KOPT-K1 (cell line): ENCODE measurements at regions not wholly inside any gene's neighbourhood (a gene's known extent, or its start where the extent isn't known, plus 50 kb on each side); places are given as distances from the start of the nearest gene placed in this dataset.
"Not testable (repeated sequence)": the region's sequence is repeated elsewhere in the genome, so short reads cannot be mapped to it uniquely, and the experiment has no call there.

Experiments used
- H3K27ac ChIP-seq: fragments of 200-600 bp; sonication (generic); 2 replicates; pipeline ENCODE4 v1.5.1; 2016; ENCODE audit warnings: antibody characterized with exemption, mild to moderate bottlenecking, low read depth, low read length; ENCODE audit not compliant: poor library complexity, severe bottlenecking
- H3K36me3 ChIP-seq: fragments of 200-600 bp; sonication (generic); 2 replicates; pipeline ENCODE4 v1.5.1; 2017; ENCODE audit warnings: antibody characterized with exemption, mild to moderate bottlenecking, low read length, moderate library complexity; ENCODE audit not compliant: insufficient read depth
- H3K9me3 ChIP-seq: fragments of 200-600 bp; sonication (generic); 2 replicates; pipeline ENCODE4 v1.5.1; 2017; ENCODE audit warnings: antibody characterized with exemption, low read length, mild to moderate bottlenecking; ENCODE audit not compliant: insufficient read depth, poor library complexity, severe bottlenecking

DNA sequence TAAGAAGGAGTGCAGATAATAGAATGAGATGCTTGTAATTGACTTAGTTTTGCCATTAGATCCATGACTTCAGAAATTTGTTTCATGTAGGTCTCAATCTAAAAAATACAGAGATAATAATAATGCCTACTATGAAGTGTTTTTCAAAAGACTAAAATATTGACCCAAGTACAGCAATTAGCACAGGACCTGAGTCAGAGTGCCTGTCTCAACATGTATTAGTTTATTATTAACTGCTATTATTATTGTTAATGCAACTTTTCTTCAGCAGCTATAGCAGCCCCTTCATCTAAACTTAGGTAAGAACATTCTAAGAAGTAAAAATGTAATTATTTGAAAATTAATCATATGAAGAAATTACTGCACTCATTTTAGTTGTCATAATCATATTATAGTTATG is 82.9 kb upstream of the HGF start:
- Histone ChIP-seq H3K9me3 (no peaks in the 10 kb centered on the region), H3K27ac (no peak overlapping the region), H3K36me3 (no peaks in the 10 kb centered on the region)

DNA sequence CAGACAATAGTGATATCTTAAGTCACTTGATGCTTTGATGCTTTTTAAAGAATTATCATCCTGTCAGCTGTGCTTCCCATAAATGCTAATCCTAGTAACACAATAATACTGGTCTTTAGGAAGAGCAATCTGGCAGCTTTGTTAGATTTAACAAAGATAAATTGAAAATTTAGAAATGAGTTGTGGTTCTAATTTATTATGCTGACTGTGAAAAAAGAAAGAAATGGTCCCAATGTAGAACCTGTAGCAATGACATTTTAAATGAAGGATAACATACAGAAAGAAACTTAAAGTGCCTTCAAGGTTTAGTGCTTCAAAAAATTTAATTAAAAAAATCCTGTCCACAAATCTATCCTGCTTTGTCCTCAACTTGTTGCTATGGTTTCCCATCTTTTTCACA is 81.6 kb upstream of the HGF start:
- Histone ChIP-seq H3K27ac (no peak overlapping the region), H3K36me3 (no peaks in the 10 kb centered on the region), H3K9me3 (no peaks in the 10 kb centered on the region)

DNA sequence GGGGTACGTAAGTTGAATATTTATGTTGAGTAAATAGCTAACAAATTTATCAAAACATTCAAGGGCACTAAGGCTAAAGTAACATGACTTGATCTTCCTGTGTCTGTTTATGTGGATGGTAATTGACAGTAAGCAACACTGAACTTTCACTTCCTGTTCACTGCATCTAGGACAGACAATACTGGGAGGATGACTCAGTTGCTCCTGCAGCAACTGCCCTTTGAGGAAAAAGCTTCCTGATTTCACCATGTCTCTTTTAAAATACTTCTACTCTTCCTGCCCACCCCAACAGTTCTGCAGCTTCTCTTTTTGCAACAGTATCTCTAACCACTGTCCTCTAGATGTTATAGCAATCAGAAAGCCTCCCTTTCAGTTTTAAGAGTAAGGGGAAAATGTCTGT is 76.6 kb upstream of the HGF start:
- no peak overlapping the region for H3K27ac ChIP-seq
- H3K36me3 ChIP-seq: no peaks in the 10 kb centered on the region

DNA sequence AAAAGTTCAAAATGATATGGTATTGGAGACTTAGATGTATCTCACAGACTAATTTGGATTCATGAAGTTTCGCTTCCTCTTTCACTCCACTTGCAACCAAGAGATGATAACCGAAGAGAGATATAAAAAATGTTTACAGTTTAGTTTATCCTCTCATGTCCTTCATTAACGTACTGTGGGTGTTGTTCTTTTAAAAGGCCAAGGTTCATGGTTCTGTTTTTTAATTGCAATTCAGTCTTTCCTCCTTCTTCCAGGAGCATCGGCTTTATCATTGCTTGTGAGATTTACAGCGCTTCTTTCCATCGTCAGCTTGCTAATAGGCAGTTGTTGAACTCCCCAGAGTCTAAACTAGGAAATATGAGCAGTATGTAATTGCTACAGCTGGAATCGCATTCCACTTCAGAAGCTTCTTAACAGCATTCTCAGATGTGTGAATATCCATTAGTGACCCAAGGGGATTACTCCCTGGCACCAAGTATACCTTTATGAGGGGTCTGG is 75.9 kb upstream of the HGF start:
- no peaks in the 10 kb centered on the region for H3K9me3 ChIP-seq
- no peak overlapping the region for H3K27ac ChIP-seq
- H3K36me3 ChIP-seq: no peaks in the 10 kb centered on the region

More for the DNA sequence above, 76.6 kb upstream of the HGF start:
- H3K9me3 ChIP-seq: no peaks in the 10 kb centered on the region

DNA sequence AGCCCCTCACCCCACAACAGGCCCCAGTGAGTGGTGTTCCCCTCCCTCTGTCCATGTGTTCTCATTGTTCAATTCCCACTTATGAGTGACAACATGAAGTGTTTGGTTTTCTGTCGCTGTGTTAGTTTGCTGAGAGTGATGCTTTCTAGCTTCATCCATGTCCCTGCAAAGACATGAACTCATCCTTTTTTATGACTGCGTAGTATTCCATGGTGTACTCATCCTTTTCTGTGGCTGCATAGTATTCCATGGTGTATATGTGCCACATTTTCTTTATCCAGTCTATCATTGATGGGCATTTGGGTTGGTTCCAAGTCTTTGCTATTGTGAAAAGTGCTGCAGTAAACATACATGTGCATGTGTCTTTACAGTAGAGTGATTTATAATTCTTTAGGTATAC is 73.8 kb upstream of the HGF start:
- H3K9me3 ChIP-seq, H3K27ac ChIP-seq, H3K36me3 ChIP-seq: not testable (repeated sequence)

DNA sequence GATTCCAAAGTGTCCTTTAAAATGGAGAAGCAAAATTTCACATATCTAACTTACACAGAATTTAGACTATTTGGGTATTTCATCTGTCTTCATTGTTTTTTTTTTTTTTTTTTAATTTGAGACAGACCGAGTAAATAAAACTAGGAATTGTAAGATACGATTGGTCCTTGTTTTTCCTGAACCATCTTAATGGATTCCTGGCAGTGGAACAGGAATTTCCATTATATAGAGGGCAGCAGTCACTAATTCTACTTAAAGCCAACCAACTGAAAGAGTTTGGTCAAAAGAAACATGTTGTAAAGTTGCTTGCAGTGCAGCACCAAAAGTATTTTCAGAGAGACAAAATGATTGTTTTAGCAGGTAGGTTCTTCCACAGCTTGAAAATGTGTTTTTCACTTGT is 72.5 kb upstream of the HGF start:
- H3K9me3 ChIP-seq: no peaks in the 10 kb centered on the region

DNA sequence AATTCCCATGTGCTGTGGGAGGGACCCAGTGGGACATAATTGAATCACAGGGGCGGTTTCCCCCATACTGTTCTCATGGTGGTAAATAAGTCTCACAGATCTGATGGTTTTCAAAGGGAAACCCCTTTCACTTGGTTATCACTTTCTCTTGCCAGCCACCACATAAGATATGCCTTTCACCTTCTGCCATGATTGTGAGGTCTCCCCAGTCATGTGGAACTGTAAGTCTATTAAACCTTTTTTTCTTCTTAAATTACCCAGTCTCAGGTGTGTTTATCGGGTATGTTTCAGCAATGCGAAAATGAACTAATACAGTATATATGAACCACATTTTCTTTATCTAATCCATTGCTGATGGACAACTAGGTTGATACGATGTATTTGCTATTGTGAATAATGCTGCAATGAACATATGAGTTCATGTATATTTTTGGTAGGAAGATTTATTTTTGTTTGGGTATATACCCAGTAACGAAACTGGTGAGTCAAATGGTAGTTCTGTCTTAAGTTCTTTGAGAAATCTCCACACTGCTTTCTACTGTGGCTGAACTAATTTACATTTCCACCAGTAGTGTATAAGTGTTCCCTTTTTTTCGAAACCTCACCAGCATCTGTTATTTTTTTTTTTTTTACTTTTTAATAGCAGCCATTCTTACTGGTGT is 70.0 kb upstream of the HGF start:
- no peak overlapping the region for H3K27ac ChIP-seq

More for the DNA sequence above, 72.5 kb upstream of the HGF start:
- Histone ChIP-seq H3K27ac (no peak overlapping the region), H3K36me3 (no peaks in the 10 kb centered on the region)

DNA sequence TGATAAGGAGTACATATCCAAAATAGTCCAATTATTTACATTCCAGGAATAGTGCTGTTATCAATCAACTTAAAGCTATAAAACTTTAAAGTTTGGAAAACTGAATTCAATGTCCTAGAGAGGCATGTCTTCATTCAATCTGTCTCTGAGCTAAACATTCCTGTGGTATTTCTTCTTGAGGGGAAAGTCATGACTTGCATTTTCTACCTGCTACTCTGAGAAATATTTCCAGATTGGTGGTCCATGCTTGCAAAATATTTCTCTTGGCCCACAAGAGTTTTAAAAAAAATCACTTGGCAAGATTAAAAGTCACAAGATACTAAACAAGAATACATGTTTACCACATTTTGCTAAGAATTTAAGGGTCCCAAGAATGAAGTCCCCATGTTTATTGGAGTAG is 63.6 kb upstream of the HGF start:
- Histone ChIP-seq H3K36me3 (no peaks in the 10 kb centered on the region), H3K27ac (no peak overlapping the region), H3K9me3 (peaks cover 6% of the 10 kb centered on the region)

More for the DNA sequence above, 70.0 kb upstream of the HGF start:
- H3K36me3 ChIP-seq: no peaks in the 10 kb centered on the region
- no peaks in the 10 kb centered on the region for H3K9me3 ChIP-seq

DNA sequence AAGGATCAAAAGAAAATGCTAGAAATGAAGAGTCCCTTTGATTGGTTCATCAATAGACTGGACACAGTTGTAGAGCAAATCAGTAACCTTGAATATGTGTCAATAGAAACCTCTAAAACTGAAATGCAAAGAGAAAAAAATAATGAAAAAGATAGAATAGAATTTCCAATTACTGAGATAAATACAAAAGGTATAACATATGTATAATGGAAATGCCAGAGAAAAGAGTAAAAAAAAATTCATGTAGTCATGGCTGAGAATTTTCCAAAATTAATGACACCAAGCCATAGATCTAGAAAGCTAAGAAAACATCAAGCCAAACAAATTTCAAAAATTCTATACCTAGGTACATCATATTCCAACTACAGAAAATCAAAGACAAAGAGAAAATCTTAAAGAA is 62.0 kb upstream of the HGF start:
- H3K27ac ChIP-seq: no peak overlapping the region
- H3K9me3 ChIP-seq: peaks cover 6% of the 10 kb centered on the region
- no peaks in the 10 kb centered on the region for H3K36me3 ChIP-seq

DNA sequence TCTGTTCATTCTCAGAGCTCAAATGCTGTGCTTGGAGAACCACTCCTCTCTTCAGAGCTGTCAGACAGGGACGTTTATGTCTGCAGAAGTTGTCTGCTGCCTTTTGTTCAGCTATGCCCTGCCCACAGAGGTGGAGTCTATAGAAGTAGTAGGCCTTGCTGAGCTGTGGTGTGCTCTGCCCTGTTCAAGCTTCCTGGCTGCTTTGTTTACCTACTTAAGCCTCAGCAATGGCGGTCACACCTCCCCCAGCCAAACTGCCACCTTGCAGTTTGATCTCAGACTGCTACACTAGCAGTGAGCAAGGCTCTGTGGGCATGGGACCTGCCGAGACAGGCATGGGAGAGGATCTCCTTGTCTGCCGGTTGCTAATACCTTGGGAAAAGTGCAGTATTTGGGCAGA is 59.7 kb upstream of the HGF start:
- H3K27ac ChIP-seq, H3K36me3 ChIP-seq, H3K9me3 ChIP-seq: not testable (repeated sequence)

DNA sequence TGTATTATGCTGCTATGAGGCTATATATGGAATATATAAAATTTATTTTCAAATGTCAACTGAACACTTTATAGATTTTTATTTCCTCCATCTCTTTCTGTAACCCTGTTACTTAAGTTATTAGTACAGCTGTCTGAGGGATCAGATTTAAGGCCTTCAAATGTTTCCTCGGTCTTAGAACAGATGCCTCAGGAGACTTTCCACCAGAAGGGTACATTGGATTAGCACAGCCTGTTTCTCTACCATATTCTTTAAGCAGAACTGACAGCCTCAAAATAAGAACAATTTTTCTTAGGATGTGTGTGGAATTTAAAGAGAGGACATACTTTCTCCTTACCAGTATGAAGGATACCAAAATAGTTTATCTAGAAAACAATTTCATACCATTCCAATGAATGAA is 53.0 kb upstream of the HGF start:
- Histone ChIP-seq H3K9me3 (no peaks in the 10 kb centered on the region), H3K36me3 (no peaks in the 10 kb centered on the region), H3K27ac (no peak overlapping the region)

DNA sequence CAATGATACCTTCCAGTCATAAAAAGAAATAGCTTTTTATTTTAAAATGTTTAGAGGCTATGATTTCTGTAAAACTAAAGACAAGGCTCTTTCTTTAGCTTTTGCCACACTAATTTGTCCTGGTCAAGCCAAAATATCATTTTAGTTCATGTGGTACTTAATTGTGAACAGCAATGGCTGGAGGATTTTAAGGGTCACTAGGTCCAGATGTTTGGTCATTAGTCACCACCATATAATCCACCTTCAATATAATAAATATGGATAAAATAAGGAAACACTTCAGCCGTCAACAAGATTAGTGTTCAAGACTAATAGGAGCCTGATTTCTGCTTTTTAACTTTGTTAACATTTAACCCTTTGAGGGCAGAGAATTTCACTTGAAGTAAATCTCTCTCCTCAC is 50.0 kb upstream of the HGF start:
- Histone ChIP-seq H3K27ac (no peak overlapping the region), H3K36me3 (no peaks in the 10 kb centered on the region), H3K9me3 (no peaks in the 10 kb centered on the region)
